H9 (cell line): ENCODE measurements at regions not wholly inside any gene's neighbourhood (a gene's known extent, or its start where the extent isn't known, plus 50 kb on each side); places are given as distances from the start of the nearest gene placed in this dataset.

Source experiments
- DNase-seq: peaks from one replicate; pipeline ENCODE4 v3.0.0-alpha.2; 2017
- H2AFZ ChIP-seq: one replicate; pipeline ENCODE4 v1.6.1; 2013; ENCODE audit warnings: mild to moderate bottlenecking, low read length, control low read depth, moderate library complexity
- H2AK5ac ChIP-seq: 2 replicates; pipeline ENCODE4 v1.6.1; 2013; ENCODE audit warnings: low read length, control low read depth, mixed read lengths; ENCODE audit not compliant: insufficient read length
- H2BK120ac ChIP-seq: one replicate; pipeline ENCODE4 v1.6.1; 2013; ENCODE audit warnings: low read depth, mild to moderate bottlenecking, low read length, control low read depth, inconsistent platforms; ENCODE audit not compliant: poor library complexity, severe bottlenecking
- H2BK12ac ChIP-seq: 2 replicates; pipeline ENCODE4 v1.6.1; 2013; ENCODE audit warnings: low read length, control low read depth, mixed read lengths, low read depth; ENCODE audit not compliant: insufficient read length
- H2BK15ac ChIP-seq: 2 replicates; pipeline ENCODE4 v1.6.1; 2013; ENCODE audit warnings: low read depth, low read length, control low read depth
- H2BK20ac ChIP-seq: one replicate; pipeline ENCODE4 v1.6.1; 2013; ENCODE audit warnings: low read depth, mild to moderate bottlenecking, low read length, control low read depth, inconsistent platforms; ENCODE audit not compliant: poor library complexity, severe bottlenecking
- H2BK5ac ChIP-seq: 2 replicates; pipeline ENCODE4 v1.6.1; 2013; ENCODE audit warnings: low read length, control low read depth, mixed read lengths; ENCODE audit not compliant: insufficient read length
- H3K14ac ChIP-seq: 2 replicates; pipeline ENCODE4 v1.6.1; 2013; ENCODE audit warnings: low read length, control low read depth; ENCODE audit not compliant: insufficient read depth
- H3K18ac ChIP-seq: 2 replicates; pipeline ENCODE4 v1.6.1; 2013; ENCODE audit warnings: low read depth, mild to moderate bottlenecking, mixed read lengths, low read length, control low read depth; ENCODE audit not compliant: insufficient read length
- H3K23ac ChIP-seq: 2 replicates; pipeline ENCODE4 v1.6.1; 2013; ENCODE audit warnings: low read length, control low read depth, mixed read lengths, low read depth; ENCODE audit not compliant: insufficient read length
- H3K23me2 ChIP-seq: 2 replicates; pipeline ENCODE4 v1.6.1; 2013; ENCODE audit warnings: low read depth, mild to moderate bottlenecking, mixed read lengths, low read length, control low read depth; ENCODE audit not compliant: insufficient read length, poor library complexity, severe bottlenecking
- H3K27ac ChIP-seq: 2 replicates; pipeline ENCODE4 v1.5.1; 2013; ENCODE audit warnings: low read length, control low read depth, mixed read lengths, low read depth; ENCODE audit not compliant: insufficient read length
- H3K27me3 ChIP-seq: 2 replicates; pipeline ENCODE4 v1.6.1; 2013; ENCODE audit warnings: low read length, control low read depth, inconsistent platforms; ENCODE audit not compliant: insufficient read depth
- H3K4ac ChIP-seq: 2 replicates; pipeline ENCODE4 v1.6.1; 2013; ENCODE audit warnings: low read depth, mild to moderate bottlenecking, control low read depth, inconsistent platforms, low read length, moderate library complexity
- H3K4me1 ChIP-seq: 2 replicates; pipeline ENCODE4 v1.6.1; 2013; ENCODE audit warnings: low read length, control low read depth, inconsistent platforms; ENCODE audit not compliant: insufficient read depth
- H3K4me2 ChIP-seq: 2 replicates; pipeline ENCODE4 v1.6.1; 2013; ENCODE audit warnings: low read length, control low read depth, mixed read lengths; ENCODE audit not compliant: insufficient read length, insufficient read depth
- H3K56ac ChIP-seq: 2 replicates; pipeline ENCODE4 v1.6.1; 2013; ENCODE audit warnings: low read depth, mild to moderate bottlenecking, mixed read lengths, low read length, control low read depth; ENCODE audit not compliant: insufficient read length
- H3K79me1 ChIP-seq: 2 replicates; pipeline ENCODE4 v1.6.1; 2013; ENCODE audit warnings: low read depth, mild to moderate bottlenecking, moderate library complexity, low read length, control low read depth, inconsistent platforms; ENCODE audit not compliant: insufficient read depth, poor library complexity, severe bottlenecking
- H3K79me2 ChIP-seq: 2 replicates; pipeline ENCODE4 v1.6.1; 2013; ENCODE audit warnings: low read length, control low read depth, inconsistent platforms; ENCODE audit not compliant: insufficient read depth
- H3K9ac ChIP-seq: 2 replicates; pipeline ENCODE4 v1.6.1; 2013; ENCODE audit warnings: low read length, control low read depth, mixed read lengths; ENCODE audit not compliant: insufficient read length; ENCODE audit errors: extremely low read depth
- H3K9me3 ChIP-seq: one replicate; pipeline ENCODE4 v1.6.1; 2013; ENCODE audit warnings: low read depth, low read length, inconsistent platforms; ENCODE audit not compliant: control insufficient read depth
- H3T11ph ChIP-seq: one replicate; pipeline ENCODE4 v1.6.1; 2013; ENCODE audit warnings: mild to moderate bottlenecking, low read length, control low read depth, inconsistent platforms
- H4K20me1 ChIP-seq: one replicate; pipeline ENCODE4 v1.6.1; 2013; ENCODE audit not compliant: control insufficient read depth, insufficient read length, insufficient read depth
- H4K5ac ChIP-seq: 2 replicates; pipeline ENCODE4 v1.6.1; 2013; ENCODE audit warnings: low read depth, mild to moderate bottlenecking, mixed read lengths, low read length, control low read depth; ENCODE audit not compliant: insufficient read length
- H4K8ac ChIP-seq: replicated peaks from 2 replicates; pipeline ENCODE4 v1.6.1; 2013; ENCODE audit warnings: low read length, control low read depth, mixed read lengths, low read depth; ENCODE audit not compliant: insufficient read length
- H4K91ac ChIP-seq: 2 replicates; pipeline ENCODE4 v1.6.1; 2013; ENCODE audit warnings: low read depth, mild to moderate bottlenecking, moderate library complexity, mixed read lengths, low read length, control low read depth; ENCODE audit not compliant: insufficient read length
- H3K27ac Mint-ChIP-seq, 3 experiments: 2 replicates in 2 of 3; 3 replicates in 1 of 3; pipeline ENCODE4 v1.8.0; 2020 to 2021; ENCODE audit warnings: mixed read lengths in 3 of 3, mild to moderate bottlenecking in 1 of 3, moderate library complexity in 1 of 3
- H3K27me3 Mint-ChIP-seq: 2 replicates; pipeline ENCODE4 v1.8.0; 2021; ENCODE audit warnings: low read depth, mild to moderate bottlenecking, moderate library complexity, mixed read lengths
- H3K36me3 Mint-ChIP-seq, 3 experiments: 2 replicates in 2 of 3; 3 replicates in 1 of 3; pipeline ENCODE4 v1.8.0; 2020 to 2021; ENCODE audit warnings: low read depth in 3 of 3, mixed read lengths in 3 of 3; ENCODE audit not compliant: insufficient read depth in 1 of 3
- H3K4me1 Mint-ChIP-seq, 2 experiments: 2 replicates each; pipeline ENCODE4 v1.8.0; 2020; ENCODE audit warnings: mixed read lengths in 2 of 2
- H3K4me3 Mint-ChIP-seq, 2 experiments: 2 replicates in 1 of 2; 3 replicates in 1 of 2; pipeline ENCODE4 v1.8.0; 2020 to 2021; ENCODE audit warnings: mild to moderate bottlenecking in 2 of 2, mixed read lengths in 2 of 2, moderate library complexity in 1 of 2
- H3K9me3 Mint-ChIP-seq, 2 experiments: 2 replicates in 1 of 2; 3 replicates in 1 of 2; pipeline ENCODE4 v1.8.0; 2020; ENCODE audit warnings: mild to moderate bottlenecking in 2 of 2, mixed read lengths in 2 of 2, moderate library complexity in 1 of 2
- WGBS: extraction: QIAGEN DNeasy Blood & Tissue Kit; methylation state at CpG from one replicate; pipeline ENCODE4 v1.1.7; 2013; ENCODE audit warnings: missing lambda C conversion rate, low lambda C conversion rate, mixed read lengths; ENCODE audit not compliant: insufficient read length; ENCODE audit errors: extremely low coverage; 5-methylcytosine and 5-hydroxymethylcytosine counted together
- TF ChIP-seq, protein P1 (sequence below): fragments of 200-600 bp; sonication (generic); conservative IDR thresholded peaks from 3 replicates; pipeline ENCODE4 v1.8.0; 2021; ENCODE audit warnings: antibody characterized with exemption, mild to moderate bottlenecking

DNA sequence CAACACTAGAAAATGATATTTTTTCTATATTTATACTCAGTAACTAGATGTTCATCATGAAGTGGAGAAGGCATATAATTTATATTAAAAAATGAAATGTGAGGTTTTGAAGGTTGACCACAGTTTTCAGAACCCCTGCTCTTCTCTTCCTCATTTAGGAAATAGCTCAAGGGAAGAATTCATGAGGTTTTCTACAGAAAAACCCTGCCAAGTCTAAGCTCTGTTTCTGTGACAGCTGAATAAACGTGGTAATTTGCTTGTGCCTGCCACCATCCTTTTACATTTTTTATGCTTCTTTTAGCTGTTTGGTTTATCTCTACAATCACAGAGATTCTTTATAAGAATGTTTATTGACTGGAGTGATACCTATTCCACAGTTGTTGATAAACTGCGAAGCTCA, 630.3 kb upstream of the POT1 start:
- no peak overlapping the region for H3K4ac ChIP-seq
- Mint-ChIP-seq H3K9me3 (no peaks in the 10 kb centered on the region; a peak in 1 of 5 replicates), H3K4me3 (no peak overlapping the region), H3K4me1 (0 out of 4 replicates have a peak, but pooled peaks cover 0 to 5% of the 10 kb centered on the region in 2 experiments), H3K27ac (no peak overlapping the region), H3K36me3 (no peaks in the 10 kb centered on the region; a peak in 1 of 7 replicates), H3K27me3 (no peaks in the 10 kb centered on the region)
- H3K4me1 ChIP-seq, result peaks cover 4% of the 10 kb centered on the region; the same call in 1 of the 2 replicates
- H2BK12ac ChIP-seq, result no peak overlapping the region
- H4K91ac ChIP-seq, result no peak overlapping the region
- H2BK20ac ChIP-seq, result no peak overlapping the region
- H2BK5ac ChIP-seq, result no peak overlapping the region
- no peaks in the 10 kb centered on the region for H3K27me3 ChIP-seq
- no peaks in the 10 kb centered on the region for H3K23me2 ChIP-seq
- WGBS, result no CpG with 5 or more reads among the region's 2 CpGs
- no peak overlapping the region for H3K27ac ChIP-seq
- no peak overlapping the region for H2BK120ac ChIP-seq
- H2AFZ ChIP-seq, result no peak overlapping the region
- no peak overlapping the region for H3K23ac ChIP-seq
- H3K79me1 ChIP-seq, result no peaks in the 10 kb centered on the region
- DNase-seq, result no peak
- no peaks in the 10 kb centered on the region for H4K20me1 ChIP-seq
- no peak overlapping the region for H4K8ac ChIP-seq
- H3T11ph ChIP-seq, result no peak overlapping the region
- no peak overlapping the region for H3K14ac ChIP-seq
- TF ChIP-seq, protein P1, sequence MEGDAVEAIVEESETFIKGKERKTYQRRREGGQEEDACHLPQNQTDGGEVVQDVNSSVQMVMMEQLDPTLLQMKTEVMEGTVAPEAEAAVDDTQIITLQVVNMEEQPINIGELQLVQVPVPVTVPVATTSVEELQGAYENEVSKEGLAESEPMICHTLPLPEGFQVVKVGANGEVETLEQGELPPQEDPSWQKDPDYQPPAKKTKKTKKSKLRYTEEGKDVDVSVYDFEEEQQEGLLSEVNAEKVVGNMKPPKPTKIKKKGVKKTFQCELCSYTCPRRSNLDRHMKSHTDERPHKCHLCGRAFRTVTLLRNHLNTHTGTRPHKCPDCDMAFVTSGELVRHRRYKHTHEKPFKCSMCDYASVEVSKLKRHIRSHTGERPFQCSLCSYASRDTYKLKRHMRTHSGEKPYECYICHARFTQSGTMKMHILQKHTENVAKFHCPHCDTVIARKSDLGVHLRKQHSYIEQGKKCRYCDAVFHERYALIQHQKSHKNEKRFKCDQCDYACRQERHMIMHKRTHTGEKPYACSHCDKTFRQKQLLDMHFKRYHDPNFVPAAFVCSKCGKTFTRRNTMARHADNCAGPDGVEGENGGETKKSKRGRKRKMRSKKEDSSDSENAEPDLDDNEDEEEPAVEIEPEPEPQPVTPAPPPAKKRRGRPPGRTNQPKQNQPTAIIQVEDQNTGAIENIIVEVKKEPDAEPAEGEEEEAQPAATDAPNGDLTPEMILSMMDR, result no peak
- H3K56ac ChIP-seq, result no peak overlapping the region
- no peaks in the 10 kb centered on the region for H3K9me3 ChIP-seq
- no peaks in the 10 kb centered on the region for H3K79me2 ChIP-seq
- H3K18ac ChIP-seq, result no peak overlapping the region
- H3K9ac ChIP-seq, result no peak overlapping the region
- no peak overlapping the region for H2BK15ac ChIP-seq
- no peak overlapping the region for H2AK5ac ChIP-seq
- no peak overlapping the region for H3K4me2 ChIP-seq
- H4K5ac ChIP-seq, result no peak overlapping the region
